ENCODE measurements at regions not wholly inside any gene's neighbourhood (a gene's known extent, or its start where the extent isn't known, plus 50 kb on each side); places are given as distances from the start of the nearest gene placed in this dataset.
"Not testable (repeated sequence)": the region's sequence is repeated elsewhere in the genome, so short reads cannot be mapped to it uniquely, and the experiment has no call there.

- Mint-ChIP-seq H3K36me3 (ENCODE audit: insufficient read depth, unreplicated experiment) (no peaks in the 10 kb centered on the region), H3K9me3 (ENCODE audit: unreplicated experiment) (no peaks in the 10 kb centered on the region), H3K4me3 (ENCODE audit: unreplicated experiment) (no peak overlapping the region), H3K27me3 (ENCODE audit: insufficient read depth, unreplicated experiment) (no peaks in the 10 kb centered on the region), H3K27ac (ENCODE audit: unreplicated experiment) (no peak overlapping the region), H3K4me1 (ENCODE audit: low read depth, unreplicated experiment) (no peaks in the 10 kb centered on the region)
- no peak for TF ChIP-seq CTCF (IDR thresholded peaks at IDR 0.05; ENCODE audit: insufficient read depth in 1 of 2, low read depth in 1 of 2, low read length in 1 of 2, severe bottlenecking in 1 of 2, unreplicated experiment in 1 of 2)
- intact Hi-C loops (cut with micrococcal nuclease; ENCODE audit: unreplicated experiment), result no loop called here
- Histone ChIP-seq H3K4me1 (no peaks in the 10 kb centered on the region), H3K27me3 (replicated peaks; ENCODE audit: control insufficient read depth, insufficient read depth, low read length) (no peaks in the 10 kb centered on the region), H3K4me3 (ENCODE audit: low read depth, low read length) (no peak overlapping the region), H3K36me3 (ENCODE audit: control insufficient read depth, insufficient read depth, low read length) (no peaks in the 10 kb centered on the region), H3K9me3 (no peaks in the 10 kb centered on the region)
- no TSS peak for BruUV-seq (replicated peaks)
- ChIA-PET POLR2A (no interaction called here), CTCF (no interaction called here)
- DNase-seq, result no peak
These were observed 190.0 kb downstream of the DSC3 start for GRCh38 chr18:30852541-30852940.

- H3K4me3 Mint-ChIP-seq (ENCODE audit: unreplicated experiment); H3K36me3 ChIP-seq (ENCODE audit: control insufficient read depth, insufficient read depth, low read length); DNase-seq; H3K36me3 Mint-ChIP-seq (ENCODE audit: insufficient read depth, unreplicated experiment); H3K9me3 ChIP-seq; BruUV-seq (replicated peaks); H3K27ac Mint-ChIP-seq (ENCODE audit: unreplicated experiment); H3K4me3 ChIP-seq (ENCODE audit: low read depth, low read length); intact Hi-C loops (cut with micrococcal nuclease; ENCODE audit: unreplicated experiment); CTCF ChIA-PET; H3K4me1 ChIP-seq; H3K9me3 Mint-ChIP-seq (ENCODE audit: unreplicated experiment); H3K4me1 Mint-ChIP-seq (ENCODE audit: low read depth, unreplicated experiment); POLR2A ChIA-PET; H3K27me3 ChIP-seq (replicated peaks; ENCODE audit: control insufficient read depth, insufficient read depth, low read length); H3K27me3 Mint-ChIP-seq (ENCODE audit: insufficient read depth, unreplicated experiment): not testable (repeated sequence)
These were observed 203.4 kb downstream of the DSC3 start for GRCh38 chr18:30839056-30839561.

GRCh38 chr18:30828700-30829099, 213.8 kb downstream of the DSC3 start:
- no peak for DNase-seq
- no peaks in the 10 kb centered on the region for H3K9me3 ChIP-seq
- H3K36me3 ChIP-seq (ENCODE audit: control insufficient read depth, insufficient read depth, low read length), result no peaks in the 10 kb centered on the region
- ChIA-PET CTCF (no interaction called here), POLR2A (no interaction called here)
- Mint-ChIP-seq H3K4me3 (ENCODE audit: unreplicated experiment) (no peak overlapping the region), H3K36me3 (ENCODE audit: insufficient read depth, unreplicated experiment) (no peaks in the 10 kb centered on the region), H3K27ac (ENCODE audit: unreplicated experiment) (no peak overlapping the region), H3K4me1 (ENCODE audit: low read depth, unreplicated experiment) (no peaks in the 10 kb centered on the region), H3K27me3 (ENCODE audit: insufficient read depth, unreplicated experiment) (peaks cover 3% of the 10 kb centered on the region), H3K9me3 (ENCODE audit: unreplicated experiment) (no peaks in the 10 kb centered on the region)
- BruUV-seq (replicated peaks), result no TSS peak
- no peak overlapping the region for H3K4me3 ChIP-seq (ENCODE audit: low read depth, low read length)
- H3K27me3 ChIP-seq (replicated peaks; ENCODE audit: control insufficient read depth, insufficient read depth, low read length), result no peaks in the 10 kb centered on the region
- intact Hi-C loops (cut with micrococcal nuclease; ENCODE audit: unreplicated experiment), result no loop called here
- H3K4me1 ChIP-seq, result no peaks in the 10 kb centered on the region
- no peak for TF ChIP-seq CTCF (IDR thresholded peaks at IDR 0.05; ENCODE audit: insufficient read depth in 1 of 2, low read depth in 1 of 2, low read length in 1 of 2, severe bottlenecking in 1 of 2, unreplicated experiment in 1 of 2)

- no peak overlapping the region for H3K27ac Mint-ChIP-seq (ENCODE audit: unreplicated experiment)
- no peak overlapping the region for H3K4me3 Mint-ChIP-seq (ENCODE audit: unreplicated experiment)
- no peaks in the 10 kb centered on the region for H3K4me1 ChIP-seq
- no peak for DNase-seq
- POLR2A ChIA-PET, result no interaction called here
- no peaks in the 10 kb centered on the region for H3K36me3 Mint-ChIP-seq (ENCODE audit: insufficient read depth, unreplicated experiment)
- H3K36me3 ChIP-seq (ENCODE audit: control insufficient read depth, insufficient read depth, low read length), result no peaks in the 10 kb centered on the region
- no peaks in the 10 kb centered on the region for H3K9me3 Mint-ChIP-seq (ENCODE audit: unreplicated experiment)
- no peaks in the 10 kb centered on the region for H3K27me3 ChIP-seq (replicated peaks; ENCODE audit: control insufficient read depth, insufficient read depth, low read length)
- peaks cover 3% of the 10 kb centered on the region for H3K27me3 Mint-ChIP-seq (ENCODE audit: insufficient read depth, unreplicated experiment)
- no peaks in the 10 kb centered on the region for H3K9me3 ChIP-seq
- intact Hi-C loops (cut with micrococcal nuclease; ENCODE audit: unreplicated experiment), result no loop called here
- no TSS peak for BruUV-seq (replicated peaks)
- no peaks in the 10 kb centered on the region for H3K4me1 Mint-ChIP-seq (ENCODE audit: low read depth, unreplicated experiment)
- CTCF ChIA-PET, result no interaction called here
- TF ChIP-seq CTCF (IDR thresholded peaks at IDR 0.05; ENCODE audit: insufficient read depth in 1 of 2, low read depth in 1 of 2, low read length in 1 of 2, severe bottlenecking in 1 of 2, unreplicated experiment in 1 of 2), result no peak
- no peak overlapping the region for H3K4me3 ChIP-seq (ENCODE audit: low read depth, low read length)
These were observed 222.9 kb downstream of the DSC3 start for GRCh38 chr18:30819619-30820018.
